ENCODE measurements at regions not wholly inside any gene's neighbourhood (a gene's known extent, or its start where the extent isn't known, plus 50 kb on each side); places are given as distances from the start of the nearest gene placed in this dataset.

GRCh38 chr5:153030755-153031725 lies 459.4 kb upstream of the GRIA1 start:
- H4K20me1 ChIP-seq (ENCODE audit: insufficient read depth): no peaks in the 10 kb centered on the region
- no peaks in the 10 kb centered on the region for H3K36me3 ChIP-seq (ENCODE audit: control insufficient read depth in 1 of 2, insufficient read depth in 2 of 2, low read length in 2 of 2)
- no peak for TF ChIP-seq SIN3A (IDR thresholded peaks at IDR 0.05; ENCODE audit: low read depth)
- TF ChIP-seq SRF (IDR thresholded peaks at IDR 0.05; ENCODE audit: low read depth): no peak
- TF ChIP-seq POLR2AphosphoS5 (IDR thresholded peaks at IDR 0.05; ENCODE audit: low read depth, low read length): no peak
- no peak for TF ChIP-seq CEBPB (IDR thresholded peaks at IDR 0.05; ENCODE audit: low read depth)
- no peak for TF ChIP-seq ZFX (IDR thresholded peaks at IDR 0.05)
- TF ChIP-seq JUND (IDR thresholded peaks at IDR 0.05): no peak
- no peak for TF ChIP-seq SP1 (IDR thresholded peaks at IDR 0.05; ENCODE audit: low read depth)
- BruUV-seq (replicated peaks): no TSS peak
- H3K4me1 ChIP-seq (ENCODE audit: control insufficient read depth in 1 of 2, insufficient read depth in 2 of 2, low read length in 2 of 2): no peaks in the 10 kb centered on the region
- H3K27me3 ChIP-seq (ENCODE audit: insufficient read depth, low read length): no peaks in the 10 kb centered on the region
- no peak for DNase-seq (ENCODE audit: low read depth, low spot score)
- POLR2A ChIA-PET: no interaction called here
- no peak overlapping the region for H3K9ac ChIP-seq (ENCODE audit: low read length)
- RAD21 ChIA-PET (ENCODE audit: low non-redundant PET in 1 of 2, low total read pairs in 2 of 2, uncharacterized antibody in 2 of 2, unreplicated experiment in 2 of 2): no interaction called here
- H3K27ac ChIP-seq (ENCODE audit: low read depth, low read length): no peak overlapping the region
- H3K79me2 ChIP-seq (ENCODE audit: insufficient read depth, low read length): no peaks in the 10 kb centered on the region
- H2AFZ ChIP-seq (ENCODE audit: low read depth, low read length, poor library complexity, severe bottlenecking): no peak overlapping the region
- CTCF ChIA-PET: no interaction called here
- H3K9me2 ChIP-seq (ENCODE audit: insufficient read depth): no peaks in the 10 kb centered on the region
- peaks cover 0 to 15% of the 10 kb centered on the region in 2 experiments; a peak in 2 of 4 replicates for H3K9me3 ChIP-seq (ENCODE audit: control insufficient read depth in 1 of 2, insufficient read depth in 1 of 2, low read depth in 1 of 2, low read length in 2 of 2)
- intact Hi-C loops (cut with micrococcal nuclease): no loop called here
- no peak overlapping the region for H3K4me2 ChIP-seq (ENCODE audit: low read length)
- H3K4me3 ChIP-seq (replicated peaks in 1 of 2; ENCODE audit: low read depth in 1 of 2, low read length in 2 of 2): no peak overlapping the region
- no peak for ATAC-seq

DNA sequence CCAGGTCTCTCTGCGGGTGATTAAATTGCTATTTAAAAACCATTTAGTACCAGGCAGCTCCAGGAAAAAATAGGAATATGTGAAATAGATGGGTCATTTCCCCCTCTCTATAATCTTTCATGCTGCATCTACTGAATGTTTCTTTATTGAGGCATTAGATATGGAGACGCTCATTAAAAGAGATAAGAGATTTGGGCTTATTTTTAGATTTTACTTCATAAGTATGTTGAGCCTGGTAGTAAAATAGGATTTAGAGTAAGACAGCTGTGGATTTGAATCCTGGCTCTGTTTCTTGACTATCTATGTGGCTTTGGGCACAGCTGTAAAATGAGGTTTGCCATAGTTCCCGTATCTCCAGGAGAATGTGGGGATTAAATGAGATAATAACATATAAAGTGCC lies 451.0 kb upstream of the GRIA1 start:
- ATAC-seq (no peak), DNase-seq (ENCODE audit: low read depth, low spot score) (no peak)
- no peak overlapping the region for H2AFZ ChIP-seq (ENCODE audit: low read depth, low read length, poor library complexity, severe bottlenecking)
- RAD21 ChIA-PET (ENCODE audit: low non-redundant PET in 1 of 2, low total read pairs in 2 of 2, uncharacterized antibody in 2 of 2, unreplicated experiment in 2 of 2): no interaction called here
- no peak overlapping the region for H3K27ac ChIP-seq (ENCODE audit: low read depth, low read length)
- peaks cover 0 to 10% of the 10 kb centered on the region in 2 experiments; a peak in 2 of 4 replicates for H3K9me3 ChIP-seq (ENCODE audit: control insufficient read depth in 1 of 2, insufficient read depth in 1 of 2, low read depth in 1 of 2, low read length in 2 of 2)
- no peaks in the 10 kb centered on the region for H3K27me3 ChIP-seq (ENCODE audit: insufficient read depth, low read length)
- no peaks in the 10 kb centered on the region for H3K9me2 ChIP-seq (ENCODE audit: insufficient read depth)
- no peak overlapping the region for H3K9ac ChIP-seq (ENCODE audit: low read length)
- POLR2A ChIA-PET: no interaction called here
- no peak overlapping the region for H3K4me2 ChIP-seq (ENCODE audit: low read length)
- no peak overlapping the region for H3K4me3 ChIP-seq (replicated peaks in 1 of 2; ENCODE audit: low read depth in 1 of 2, low read length in 2 of 2)
- H4K20me1 ChIP-seq (ENCODE audit: insufficient read depth): no peaks in the 10 kb centered on the region; the same call in 1 of the 2 replicates
- BruUV-seq (replicated peaks): no TSS peak
- H3K4me1 ChIP-seq (ENCODE audit: control insufficient read depth in 1 of 2, insufficient read depth in 2 of 2, low read length in 2 of 2): no peaks in the 10 kb centered on the region
- no peaks in the 10 kb centered on the region for H3K79me2 ChIP-seq (ENCODE audit: insufficient read depth, low read length)
- CTCF ChIA-PET: no interaction called here
- intact Hi-C loops (cut with micrococcal nuclease): no loop called here
- no peak for TF ChIP-seq SP1 (IDR thresholded peaks at IDR 0.05; ENCODE audit: low read depth)
- no peak for TF ChIP-seq FOSL1 (IDR thresholded peaks at IDR 0.05; ENCODE audit: low read depth)
- no peak for TF ChIP-seq REST (IDR thresholded peaks at IDR 0.05; ENCODE audit: low read depth)
- TF ChIP-seq, protein P1, sequence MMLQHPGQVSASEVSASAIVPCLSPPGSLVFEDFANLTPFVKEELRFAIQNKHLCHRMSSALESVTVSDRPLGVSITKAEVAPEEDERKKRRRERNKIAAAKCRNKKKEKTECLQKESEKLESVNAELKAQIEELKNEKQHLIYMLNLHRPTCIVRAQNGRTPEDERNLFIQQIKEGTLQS (IDR thresholded peaks at IDR 0.05): no peak
- TF ChIP-seq EZH2 (IDR thresholded peaks at IDR 0.05): no peak
- TF ChIP-seq, protein P2, sequence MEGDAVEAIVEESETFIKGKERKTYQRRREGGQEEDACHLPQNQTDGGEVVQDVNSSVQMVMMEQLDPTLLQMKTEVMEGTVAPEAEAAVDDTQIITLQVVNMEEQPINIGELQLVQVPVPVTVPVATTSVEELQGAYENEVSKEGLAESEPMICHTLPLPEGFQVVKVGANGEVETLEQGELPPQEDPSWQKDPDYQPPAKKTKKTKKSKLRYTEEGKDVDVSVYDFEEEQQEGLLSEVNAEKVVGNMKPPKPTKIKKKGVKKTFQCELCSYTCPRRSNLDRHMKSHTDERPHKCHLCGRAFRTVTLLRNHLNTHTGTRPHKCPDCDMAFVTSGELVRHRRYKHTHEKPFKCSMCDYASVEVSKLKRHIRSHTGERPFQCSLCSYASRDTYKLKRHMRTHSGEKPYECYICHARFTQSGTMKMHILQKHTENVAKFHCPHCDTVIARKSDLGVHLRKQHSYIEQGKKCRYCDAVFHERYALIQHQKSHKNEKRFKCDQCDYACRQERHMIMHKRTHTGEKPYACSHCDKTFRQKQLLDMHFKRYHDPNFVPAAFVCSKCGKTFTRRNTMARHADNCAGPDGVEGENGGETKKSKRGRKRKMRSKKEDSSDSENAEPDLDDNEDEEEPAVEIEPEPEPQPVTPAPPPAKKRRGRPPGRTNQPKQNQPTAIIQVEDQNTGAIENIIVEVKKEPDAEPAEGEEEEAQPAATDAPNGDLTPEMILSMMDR (IDR thresholded peaks at IDR 0.05 in 2 of 3, conservative IDR thresholded peaks at IDR 0.05 in 1 of 3; ENCODE audit: borderline replicate concordance in 1 of 3, insufficient read depth in 1 of 3, low read depth in 2 of 3, low read length in 2 of 3): no peak
- no peak for TF ChIP-seq POLR2A (IDR thresholded peaks at IDR 0.05; ENCODE audit: borderline replicate concordance, extremely low read depth, insufficient read depth, insufficient read length)
- TF ChIP-seq, protein P3, sequence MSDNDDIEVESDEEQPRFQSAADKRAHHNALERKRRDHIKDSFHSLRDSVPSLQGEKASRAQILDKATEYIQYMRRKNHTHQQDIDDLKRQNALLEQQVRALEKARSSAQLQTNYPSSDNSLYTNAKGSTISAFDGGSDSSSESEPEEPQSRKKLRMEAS (IDR thresholded peaks at IDR 0.05): no peak
- no peak for TF ChIP-seq TCF7L2 (IDR thresholded peaks at IDR 0.05; ENCODE audit: borderline replicate concordance, extremely low read depth, insufficient read depth, insufficient read length)
- no peak for TF ChIP-seq CBX3 (IDR thresholded peaks at IDR 0.05; ENCODE audit: low read depth)
- H3K36me3 ChIP-seq (ENCODE audit: control insufficient read depth in 1 of 2, insufficient read depth in 2 of 2, low read length in 2 of 2): no peaks in the 10 kb centered on the region
